Body of pancreas (tissue), 4 donors: ENCODE measurements at regions not wholly inside any gene's neighbourhood (a gene's known extent, or its start where the extent isn't known, plus 50 kb on each side); places are given as distances from the start of the nearest gene placed in this dataset.

Experiments
- POLR2A ChIP-seq, 3 donors: fragments of 450-650 bp; IDR thresholded peaks; one replicate each; pipeline ENCODE4 v1.6.1; 2016; ENCODE audit warnings: antibody characterized with exemption in 3 of 3, mild to moderate bottlenecking in 2 of 3
- TF ChIP-seq, protein P1 (sequence below), 7 experiments: fragments of 450-650 bp in 4 of 7; fragments of 200-600 bp in 3 of 7; sonication (generic) in 3 of 7; IDR thresholded peaks; one replicate each; pipeline ENCODE4 v1.5.1; 2016 to 2019; ENCODE audit warnings: antibody characterized with exemption in 7 of 7

DNA sequence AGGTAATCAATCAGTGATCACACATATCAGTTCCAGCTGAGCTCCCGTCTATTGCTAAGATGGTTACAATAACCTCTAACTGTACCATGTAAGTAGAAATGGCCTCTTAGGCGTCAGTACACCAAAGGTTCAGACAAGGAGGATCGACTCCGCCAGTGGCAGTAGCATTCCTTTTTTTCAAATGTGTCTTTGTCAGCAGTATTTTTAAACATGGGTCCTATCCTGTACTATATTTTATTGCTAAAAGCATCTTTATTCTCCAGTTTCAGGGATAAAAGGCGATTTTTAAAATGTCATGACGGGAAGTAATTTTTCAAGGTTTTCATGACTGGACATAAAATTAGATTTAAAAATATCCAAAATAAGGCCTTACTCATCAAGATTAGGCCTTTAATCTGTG is 64.8 kb upstream of the TBCA start:
- no peak for TF ChIP-seq POLR2A (IDR thresholded peaks at IDR 0.05)
- TF ChIP-seq, protein P1, sequence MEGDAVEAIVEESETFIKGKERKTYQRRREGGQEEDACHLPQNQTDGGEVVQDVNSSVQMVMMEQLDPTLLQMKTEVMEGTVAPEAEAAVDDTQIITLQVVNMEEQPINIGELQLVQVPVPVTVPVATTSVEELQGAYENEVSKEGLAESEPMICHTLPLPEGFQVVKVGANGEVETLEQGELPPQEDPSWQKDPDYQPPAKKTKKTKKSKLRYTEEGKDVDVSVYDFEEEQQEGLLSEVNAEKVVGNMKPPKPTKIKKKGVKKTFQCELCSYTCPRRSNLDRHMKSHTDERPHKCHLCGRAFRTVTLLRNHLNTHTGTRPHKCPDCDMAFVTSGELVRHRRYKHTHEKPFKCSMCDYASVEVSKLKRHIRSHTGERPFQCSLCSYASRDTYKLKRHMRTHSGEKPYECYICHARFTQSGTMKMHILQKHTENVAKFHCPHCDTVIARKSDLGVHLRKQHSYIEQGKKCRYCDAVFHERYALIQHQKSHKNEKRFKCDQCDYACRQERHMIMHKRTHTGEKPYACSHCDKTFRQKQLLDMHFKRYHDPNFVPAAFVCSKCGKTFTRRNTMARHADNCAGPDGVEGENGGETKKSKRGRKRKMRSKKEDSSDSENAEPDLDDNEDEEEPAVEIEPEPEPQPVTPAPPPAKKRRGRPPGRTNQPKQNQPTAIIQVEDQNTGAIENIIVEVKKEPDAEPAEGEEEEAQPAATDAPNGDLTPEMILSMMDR (IDR thresholded peaks at IDR 0.05) = no peak
